CD4-positive, alpha-beta memory T cell (primary cell): ENCODE measurements at regions not wholly inside any gene's neighbourhood (a gene's known extent, or its start where the extent isn't known, plus 50 kb on each side); places are given as distances from the start of the nearest gene placed in this dataset.

ENCODE experiments used
- CTCF ChIA-PET: fragments of 350-600 bp; sonication (Branson Sonifier 250); formaldehyde crosslinking; loops from one replicate; lab custom pipeline; 2021; ENCODE audit warnings: inconsistent platforms; ENCODE audit not compliant: partially characterized antibody; lab: Charles Lee
- POLR2A ChIA-PET: fragments of 350-600 bp; sonication (Branson Sonifier 250); formaldehyde crosslinking; loops from one replicate; lab custom pipeline; 2021; ENCODE audit not compliant: partially characterized antibody; lab: Charles Lee
- DNase-seq, 5 donors: peaks; one replicate each; pipeline versions ENCODE4 v3.0.0 to v3.0.0-alpha.2; 2020 to 2022; ENCODE audit warnings: mixed read lengths in 1 of 5
- H3K27ac ChIP-seq: one replicate; pipeline ENCODE4 v1.7.0; 2013; ENCODE audit warnings: low read depth, low read length
- H3K27me3 ChIP-seq: 2 replicates; pipeline ENCODE4 v1.7.0; 2013; ENCODE audit warnings: mild to moderate bottlenecking, low read length, moderate library complexity; ENCODE audit not compliant: insufficient read depth
- H3K36me3 ChIP-seq: 2 replicates; pipeline ENCODE4 v1.7.0; 2013; ENCODE audit warnings: mild to moderate bottlenecking, low read length, moderate library complexity; ENCODE audit not compliant: insufficient read depth
- H3K4me1 ChIP-seq: 2 replicates; pipeline ENCODE4 v1.7.0; 2013; ENCODE audit warnings: mild to moderate bottlenecking, low read length, moderate library complexity; ENCODE audit not compliant: insufficient read depth
- H3K4me3 ChIP-seq, 2 donors: one replicate each; pipeline ENCODE4 v1.7.0; 2013; ENCODE audit warnings: low read length in 2 of 2, mild to moderate bottlenecking in 1 of 2
- H3K9me3 ChIP-seq, 2 donors: one replicate each; pipeline ENCODE4 v1.7.0; 2013; ENCODE audit warnings: low read length in 2 of 2, control low read depth in 1 of 2; ENCODE audit not compliant: control insufficient read depth in 1 of 2
- H3K27ac Mint-ChIP-seq, 7 donors: one replicate each; pipeline ENCODE4 v1.8.0; 2020 to 2021; ENCODE audit warnings: mixed read lengths in 7 of 7, mild to moderate bottlenecking in 6 of 7, inconsistent platforms in 3 of 7, moderate library complexity in 3 of 7
- H3K27me3 Mint-ChIP-seq, 2 donors: one replicate each; pipeline ENCODE4 v1.8.0; 2020 to 2021; ENCODE audit warnings: mixed read lengths in 2 of 2
- H3K36me3 Mint-ChIP-seq, 2 donors: one replicate each; pipeline ENCODE4 v1.8.0; 2020 to 2021; ENCODE audit warnings: mixed read lengths in 2 of 2, inconsistent platforms in 1 of 2, mild to moderate bottlenecking in 1 of 2
- H3K4me1 Mint-ChIP-seq, 4 donors: one replicate each; pipeline ENCODE4 v1.8.0; 2020 to 2021; ENCODE audit warnings: mixed read lengths in 4 of 4, mild to moderate bottlenecking in 1 of 4
- H3K4me3 Mint-ChIP-seq, 8 donors: one replicate each; pipeline ENCODE4 v1.8.0; 2020 to 2021; ENCODE audit warnings: mixed read lengths in 8 of 8, mild to moderate bottlenecking in 7 of 8, moderate library complexity in 6 of 8, inconsistent platforms in 3 of 8
- H3K9me3 Mint-ChIP-seq, 8 donors: one replicate each; pipeline ENCODE4 v1.8.0; 2020 to 2021; ENCODE audit warnings: mixed read lengths in 8 of 8, mild to moderate bottlenecking in 5 of 8, inconsistent platforms in 3 of 8, moderate library complexity in 1 of 8
- intact Hi-C: fragments of 100-400 bp; cut with micrococcal nuclease; formaldehyde crosslinking; loops from one replicate; pipeline ENCODE4 v1.15.1; 2023

GRCh38 chr16:80150978-80151721 is 389.6 kb upstream of the DYNLRB2 start:
- CTCF ChIA-PET, result no interaction called here
- Histone ChIP-seq H3K9me3 (no peaks in the 10 kb centered on the region), H3K27me3 (no peaks in the 10 kb centered on the region), H3K27ac (no peak overlapping the region), H3K36me3 (no peaks in the 10 kb centered on the region), H3K4me1 (no peaks in the 10 kb centered on the region), H3K4me3 (no peak overlapping the region)
- H3K4me3 Mint-ChIP-seq, result no peak overlapping the region
- DNase-seq, result no peak
- no peaks in the 10 kb centered on the region for H3K36me3 Mint-ChIP-seq
- intact Hi-C loops, result no loop called here
- POLR2A ChIA-PET, result no interaction called here
- peaks cover 11% of the 10 kb centered on the region in 2 donors for H3K27me3 Mint-ChIP-seq
- H3K27ac Mint-ChIP-seq, result no peak overlapping the region
- H3K4me1 Mint-ChIP-seq, result no peaks in the 10 kb centered on the region
- H3K9me3 Mint-ChIP-seq, result peaks cover 0 to 2% (median 0%) of the 10 kb centered on the region in 8 donors

GRCh38 chr16:80148826-80149225 is 392.0 kb upstream of the DYNLRB2 start:
- POLR2A ChIA-PET, result no interaction called here
- H3K4me1 Mint-ChIP-seq, result no peaks in the 10 kb centered on the region
- H3K4me3 ChIP-seq, result no peak overlapping the region
- H3K27me3 ChIP-seq, result no peaks in the 10 kb centered on the region
- H3K9me3 Mint-ChIP-seq, result no peaks in the 10 kb centered on the region
- no peaks in the 10 kb centered on the region for H3K36me3 Mint-ChIP-seq
- no peak overlapping the region for H3K27ac Mint-ChIP-seq
- no peaks in the 10 kb centered on the region for H3K9me3 ChIP-seq
- CTCF ChIA-PET, result no interaction called here
- H3K4me3 Mint-ChIP-seq, result no peak overlapping the region
- H3K27ac ChIP-seq, result no peak overlapping the region
- no peaks in the 10 kb centered on the region for H3K4me1 ChIP-seq
- intact Hi-C loops, result no loop called here
- H3K36me3 ChIP-seq, result no peaks in the 10 kb centered on the region
- no peak for DNase-seq
- peaks cover 9% of the 10 kb centered on the region in 2 donors for H3K27me3 Mint-ChIP-seq

- no peak overlapping the region for H3K4me3 ChIP-seq
- H3K36me3 ChIP-seq, result no peaks in the 10 kb centered on the region
- peaks cover 9 to 13% of the 10 kb centered on the region in 2 donors for H3K27me3 Mint-ChIP-seq
- ChIA-PET POLR2A (no interaction called here), CTCF (no interaction called here)
- H3K9me3 Mint-ChIP-seq, result peaks cover 0 to 7% (median 3%) of the 10 kb centered on the region in 8 donors
- H3K27ac ChIP-seq, result no peak overlapping the region
- intact Hi-C loops, result no loop called here
- no peaks in the 10 kb centered on the region for H3K4me1 ChIP-seq
- no peaks in the 10 kb centered on the region for H3K4me1 Mint-ChIP-seq
- no peak overlapping the region for H3K27ac Mint-ChIP-seq
- no peaks in the 10 kb centered on the region for H3K9me3 ChIP-seq
- no peak overlapping the region for H3K4me3 Mint-ChIP-seq
- no peaks in the 10 kb centered on the region for H3K27me3 ChIP-seq
- no peak for DNase-seq
- no peaks in the 10 kb centered on the region for H3K36me3 Mint-ChIP-seq
These were observed 393.7 kb upstream of the DYNLRB2 start for GRCh38 chr16:80147026-80147655.

DNA sequence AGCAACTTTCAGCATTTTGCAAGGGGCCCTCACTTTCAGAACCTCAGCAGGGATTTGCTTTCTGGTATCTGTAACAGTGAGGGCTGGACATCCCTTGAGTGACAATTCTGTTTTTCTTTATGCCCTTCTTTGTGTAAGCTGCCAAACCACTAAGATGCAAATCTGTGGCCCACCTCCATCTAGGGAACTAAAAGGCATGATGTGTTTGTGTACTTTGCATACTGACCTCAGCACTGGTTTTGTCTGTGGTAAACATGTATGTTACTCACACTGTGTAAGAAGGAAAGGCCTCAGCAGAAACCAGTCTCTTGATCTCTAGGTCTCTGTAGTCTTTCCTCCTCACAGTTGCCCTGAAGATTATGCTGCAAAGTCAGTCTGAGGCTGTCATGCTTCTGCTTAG is 396.6 kb upstream of the DYNLRB2 start:
- peaks cover 11 to 17% of the 10 kb centered on the region in 2 donors for H3K27me3 Mint-ChIP-seq

DNA sequence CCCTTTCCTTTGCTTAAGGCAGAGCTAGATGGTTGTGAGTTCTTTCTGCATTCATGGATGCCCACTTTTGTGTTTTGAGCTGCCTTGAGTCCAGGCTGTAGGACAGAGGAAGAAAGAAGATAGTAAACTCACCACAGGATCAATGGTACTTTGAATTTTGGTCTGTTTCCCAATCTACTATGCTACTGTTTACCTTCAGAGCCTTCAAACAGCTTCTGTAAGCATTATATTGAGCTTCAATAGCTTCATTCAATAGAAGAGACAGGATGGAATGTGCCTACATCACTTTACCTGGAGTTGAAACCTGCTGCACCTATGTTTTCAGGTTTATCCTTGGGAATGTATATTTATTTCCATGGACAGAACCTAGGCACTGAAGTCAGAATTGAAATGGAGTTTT is 397.9 kb upstream of the DYNLRB2 start:
- H3K27me3 Mint-ChIP-seq, result peaks cover 11 to 17% of the 10 kb centered on the region in 2 donors
- H3K36me3 ChIP-seq, result no peaks in the 10 kb centered on the region
- intact Hi-C loops, result no loop called here
- H3K9me3 ChIP-seq, result no peaks in the 10 kb centered on the region
- no peak for DNase-seq
- H3K9me3 Mint-ChIP-seq, result peaks cover 0 to 15% (median 7%) of the 10 kb centered on the region in 8 donors
- no peak overlapping the region for H3K27ac ChIP-seq
- POLR2A ChIA-PET, result no interaction called here
- no peaks in the 10 kb centered on the region for H3K36me3 Mint-ChIP-seq
- no peak overlapping the region for H3K4me3 ChIP-seq
- H3K4me1 Mint-ChIP-seq, result no peaks in the 10 kb centered on the region
- no peaks in the 10 kb centered on the region for H3K4me1 ChIP-seq
- no peak overlapping the region for H3K27ac Mint-ChIP-seq
- CTCF ChIA-PET, result no interaction called here
- no peaks in the 10 kb centered on the region for H3K27me3 ChIP-seq
- no peak overlapping the region for H3K4me3 Mint-ChIP-seq

More for the DNA sequence above, 396.6 kb upstream of the DYNLRB2 start:
- H3K36me3 ChIP-seq, result no peaks in the 10 kb centered on the region
- Mint-ChIP-seq H3K9me3 (peaks cover 0 to 14% (median 6%) of the 10 kb centered on the region in 8 donors), H3K36me3 (no peaks in the 10 kb centered on the region), H3K4me1 (no peaks in the 10 kb centered on the region), H3K4me3 (no peak overlapping the region), H3K27ac (no peak overlapping the region)
- intact Hi-C loops, result no loop called here
- POLR2A ChIA-PET, result no interaction called here
- no peaks in the 10 kb centered on the region for H3K4me1 ChIP-seq
- DNase-seq, result no peak
- H3K27me3 ChIP-seq, result no peaks in the 10 kb centered on the region
- no peak overlapping the region for H3K27ac ChIP-seq
- CTCF ChIA-PET, result no interaction called here
- H3K4me3 ChIP-seq, result no peak overlapping the region
- H3K9me3 ChIP-seq, result no peaks in the 10 kb centered on the region

- H3K4me3 Mint-ChIP-seq, result no peak overlapping the region
- H3K27me3 Mint-ChIP-seq, result peaks cover 7 to 17% of the 10 kb centered on the region in 2 donors
- no peaks in the 10 kb centered on the region for H3K9me3 ChIP-seq
- CTCF ChIA-PET, result no interaction called here
- POLR2A ChIA-PET, result no interaction called here
- no peaks in the 10 kb centered on the region for H3K4me1 Mint-ChIP-seq
- H3K4me1 ChIP-seq, result no peaks in the 10 kb centered on the region
- H3K27ac ChIP-seq, result no peak overlapping the region
- no peaks in the 10 kb centered on the region for H3K27me3 ChIP-seq
- intact Hi-C loops, result no loop called here
- no peak overlapping the region for H3K4me3 ChIP-seq
- no peaks in the 10 kb centered on the region for H3K36me3 Mint-ChIP-seq
- no peak for DNase-seq
- no peaks in the 10 kb centered on the region for H3K36me3 ChIP-seq
- no peak overlapping the region for H3K27ac Mint-ChIP-seq
- peaks cover 0 to 21% (median 9%) of the 10 kb centered on the region in 8 donors for H3K9me3 Mint-ChIP-seq
These were observed 398.5 kb upstream of the DYNLRB2 start for GRCh38 chr16:80142281-80142680.

GRCh38 chr16:80129791-80130190 is 411.0 kb upstream of the DYNLRB2 start:
- intact Hi-C loops, result no loop called here
- H3K36me3 ChIP-seq, result no peaks in the 10 kb centered on the region
- peaks cover 0 to 11% (median 5%) of the 10 kb centered on the region in 8 donors for H3K9me3 Mint-ChIP-seq
- H3K4me3 Mint-ChIP-seq, result no peak overlapping the region
- H3K27me3 Mint-ChIP-seq, result peaks cover 4 to 5% of the 10 kb centered on the region in 2 donors
- H3K4me3 ChIP-seq, result no peak overlapping the region
- H3K27ac ChIP-seq, result no peak overlapping the region
- ChIA-PET CTCF (no interaction called here), POLR2A (no interaction called here)
- H3K4me1 ChIP-seq, result no peaks in the 10 kb centered on the region
- H3K27me3 ChIP-seq, result no peaks in the 10 kb centered on the region
- no peaks in the 10 kb centered on the region for H3K36me3 Mint-ChIP-seq
- H3K27ac Mint-ChIP-seq, result no peak overlapping the region
- H3K9me3 ChIP-seq, result no peaks in the 10 kb centered on the region
- H3K4me1 Mint-ChIP-seq, result no peaks in the 10 kb centered on the region
- DNase-seq, result no peak
